ENCODE measurements at regions not wholly inside any gene's neighbourhood (a gene's known extent, or its start where the extent isn't known, plus 50 kb on each side); places are given as distances from the start of the nearest gene placed in this dataset.

- Histone ChIP-seq H3K79me2 (ENCODE audit: insufficient read depth, low read length) (no peaks in the 10 kb centered on the region), H3K27me3 (ENCODE audit: insufficient read depth, low read length, poor library complexity, severe bottlenecking) (no peaks in the 10 kb centered on the region), H3K4me3 (ENCODE audit: low read length, poor library complexity, severe bottlenecking) (no peak overlapping the region), H3K4me2 (ENCODE audit: low read depth, low read length, poor library complexity, severe bottlenecking) (no peak overlapping the region), H3F3A (ENCODE audit: low read depth) (no peaks in the 10 kb centered on the region), H3K9me3 (ENCODE audit: insufficient read depth, low read depth, low read length) (no peaks in the 10 kb centered on the region; the same call in 1 of the 2 replicates), H3K9ac (ENCODE audit: low read depth, low read length, poor library complexity, severe bottlenecking) (no peak overlapping the region), H3K36me3 (ENCODE audit: insufficient read depth, low read length) (no peaks in the 10 kb centered on the region), H3K9me2 (replicated peaks; ENCODE audit: low read depth, low read length) (no peaks in the 10 kb centered on the region), H2AFZ (ENCODE audit: low read length) (no peak overlapping the region), H3K4me1 (ENCODE audit: insufficient read depth, low read length, poor library complexity, severe bottlenecking) (no peaks in the 10 kb centered on the region), H4K20me1 (ENCODE audit: insufficient read depth, low read length, poor library complexity, severe bottlenecking) (no peaks in the 10 kb centered on the region)
- TF ChIP-seq EZH2phosphoT487 (IDR thresholded peaks at IDR 0.05; ENCODE audit: borderline replicate concordance) = no peak
- TF ChIP-seq CTCF (conservative IDR thresholded peaks at IDR 0.05; ENCODE audit: low read length) = no peak
Measured at GRCh38 chr22:48619721-48620120, 1208.0 kb downstream of the BRD1 start.

GRCh38 chr22:48618326-48618725, 1209.3 kb downstream of the BRD1 start:
- Histone ChIP-seq H3K79me2 (ENCODE audit: insufficient read depth, low read length) (no peaks in the 10 kb centered on the region), H3K9ac (ENCODE audit: low read depth, low read length, poor library complexity, severe bottlenecking) (no peak overlapping the region), H3K27me3 (ENCODE audit: insufficient read depth, low read length, poor library complexity, severe bottlenecking) (no peaks in the 10 kb centered on the region), H4K20me1 (ENCODE audit: insufficient read depth, low read length, poor library complexity, severe bottlenecking) (no peaks in the 10 kb centered on the region), H3K4me1 (ENCODE audit: insufficient read depth, low read length, poor library complexity, severe bottlenecking) (no peaks in the 10 kb centered on the region), H3K36me3 (ENCODE audit: insufficient read depth, low read length) (no peaks in the 10 kb centered on the region), H3F3A (ENCODE audit: low read depth) (no peaks in the 10 kb centered on the region), H3K9me3 (ENCODE audit: insufficient read depth, low read depth, low read length) (no peaks in the 10 kb centered on the region; the same call in 1 of the 2 replicates), H2AFZ (ENCODE audit: low read length) (no peak overlapping the region), H3K4me2 (ENCODE audit: low read depth, low read length, poor library complexity, severe bottlenecking) (no peak overlapping the region), H3K4me3 (ENCODE audit: low read length, poor library complexity, severe bottlenecking) (no peak overlapping the region), H3K9me2 (replicated peaks; ENCODE audit: low read depth, low read length) (no peaks in the 10 kb centered on the region)
- TF ChIP-seq EZH2phosphoT487 (IDR thresholded peaks at IDR 0.05; ENCODE audit: borderline replicate concordance) = no peak
- no peak for TF ChIP-seq CTCF (conservative IDR thresholded peaks at IDR 0.05; ENCODE audit: low read length)

- no peak for TF ChIP-seq EZH2phosphoT487 (IDR thresholded peaks at IDR 0.05; ENCODE audit: borderline replicate concordance)
- no peak for TF ChIP-seq CTCF (conservative IDR thresholded peaks at IDR 0.05; ENCODE audit: low read length)
- Histone ChIP-seq H3K9ac (ENCODE audit: low read depth, low read length, poor library complexity, severe bottlenecking) (no peak overlapping the region), H2AFZ (ENCODE audit: low read length) (no peak overlapping the region), H4K20me1 (ENCODE audit: insufficient read depth, low read length, poor library complexity, severe bottlenecking) (no peaks in the 10 kb centered on the region), H3K9me3 (ENCODE audit: insufficient read depth, low read depth, low read length) (peaks cover 4% of the 10 kb centered on the region; the same call in 1 of the 2 replicates), H3K4me1 (ENCODE audit: insufficient read depth, low read length, poor library complexity, severe bottlenecking) (no peaks in the 10 kb centered on the region), H3F3A (ENCODE audit: low read depth) (no peaks in the 10 kb centered on the region), H3K79me2 (ENCODE audit: insufficient read depth, low read length) (no peaks in the 10 kb centered on the region), H3K4me2 (ENCODE audit: low read depth, low read length, poor library complexity, severe bottlenecking) (no peak overlapping the region), H3K27me3 (ENCODE audit: insufficient read depth, low read length, poor library complexity, severe bottlenecking) (no peaks in the 10 kb centered on the region), H3K4me3 (ENCODE audit: low read length, poor library complexity, severe bottlenecking) (no peak overlapping the region), H3K36me3 (ENCODE audit: insufficient read depth, low read length) (no peaks in the 10 kb centered on the region), H3K9me2 (replicated peaks; ENCODE audit: low read depth, low read length) (no peaks in the 10 kb centered on the region)
Measured at GRCh38 chr22:48616656-48617055, 1211.0 kb downstream of the BRD1 start.
